LNCAP (cell line): ENCODE measurements at regions not wholly inside any gene's neighbourhood (a gene's known extent, or its start where the extent isn't known, plus 50 kb on each side); places are given as distances from the start of the nearest gene placed in this dataset.

Source experiments
- TF ChIP-seq, protein P1 (sequence below): fragments of 450-650 bp; IDR thresholded peaks from 2 replicates; pipeline ENCODE4 v1.5.1; 2017; ENCODE audit warnings: mild to moderate bottlenecking

- TF ChIP-seq, protein P1, sequence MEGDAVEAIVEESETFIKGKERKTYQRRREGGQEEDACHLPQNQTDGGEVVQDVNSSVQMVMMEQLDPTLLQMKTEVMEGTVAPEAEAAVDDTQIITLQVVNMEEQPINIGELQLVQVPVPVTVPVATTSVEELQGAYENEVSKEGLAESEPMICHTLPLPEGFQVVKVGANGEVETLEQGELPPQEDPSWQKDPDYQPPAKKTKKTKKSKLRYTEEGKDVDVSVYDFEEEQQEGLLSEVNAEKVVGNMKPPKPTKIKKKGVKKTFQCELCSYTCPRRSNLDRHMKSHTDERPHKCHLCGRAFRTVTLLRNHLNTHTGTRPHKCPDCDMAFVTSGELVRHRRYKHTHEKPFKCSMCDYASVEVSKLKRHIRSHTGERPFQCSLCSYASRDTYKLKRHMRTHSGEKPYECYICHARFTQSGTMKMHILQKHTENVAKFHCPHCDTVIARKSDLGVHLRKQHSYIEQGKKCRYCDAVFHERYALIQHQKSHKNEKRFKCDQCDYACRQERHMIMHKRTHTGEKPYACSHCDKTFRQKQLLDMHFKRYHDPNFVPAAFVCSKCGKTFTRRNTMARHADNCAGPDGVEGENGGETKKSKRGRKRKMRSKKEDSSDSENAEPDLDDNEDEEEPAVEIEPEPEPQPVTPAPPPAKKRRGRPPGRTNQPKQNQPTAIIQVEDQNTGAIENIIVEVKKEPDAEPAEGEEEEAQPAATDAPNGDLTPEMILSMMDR: no peak
Measured at GRCh38 chr1:34474566-34474965, 280.3 kb upstream of the GJB5 start.

- TF ChIP-seq, protein P1: no peak
Measured at GRCh38 chr1:34476371-34476770, 278.5 kb upstream of the GJB5 start.

- TF ChIP-seq, protein P1: no peak
Measured at GRCh38 chr1:34477632-34478141, 277.2 kb upstream of the GJB5 start.

- TF ChIP-seq, protein P1: no peak
Measured at GRCh38 chr1:34478515-34479076, 276.3 kb upstream of the GJB5 start.

DNA sequence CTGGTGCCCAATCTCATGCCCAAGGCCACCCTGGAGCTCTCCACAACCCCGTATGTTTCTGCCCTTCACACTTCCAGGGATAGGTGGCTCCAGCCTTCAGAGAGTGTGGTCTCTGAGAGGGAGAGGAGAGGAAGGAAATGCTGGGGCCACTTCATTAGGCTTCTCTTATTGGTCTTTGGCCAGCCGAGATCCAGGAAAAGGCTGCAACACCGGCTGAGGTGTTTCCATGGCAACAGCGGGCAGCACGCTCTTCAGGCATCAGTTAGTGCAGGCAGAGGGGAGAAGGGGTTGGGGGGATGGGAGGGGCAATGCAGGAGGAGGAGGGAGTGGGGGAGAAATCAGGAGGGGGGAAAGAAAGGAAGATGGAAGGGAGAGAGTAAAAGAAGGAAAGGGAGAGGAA, 275.1 kb upstream of the GJB5 start:
- TF ChIP-seq, protein P1: no peak

GRCh38 chr1:34488080-34488708, 266.7 kb upstream of the GJB5 start:
- TF ChIP-seq, protein P1: no peak

DNA sequence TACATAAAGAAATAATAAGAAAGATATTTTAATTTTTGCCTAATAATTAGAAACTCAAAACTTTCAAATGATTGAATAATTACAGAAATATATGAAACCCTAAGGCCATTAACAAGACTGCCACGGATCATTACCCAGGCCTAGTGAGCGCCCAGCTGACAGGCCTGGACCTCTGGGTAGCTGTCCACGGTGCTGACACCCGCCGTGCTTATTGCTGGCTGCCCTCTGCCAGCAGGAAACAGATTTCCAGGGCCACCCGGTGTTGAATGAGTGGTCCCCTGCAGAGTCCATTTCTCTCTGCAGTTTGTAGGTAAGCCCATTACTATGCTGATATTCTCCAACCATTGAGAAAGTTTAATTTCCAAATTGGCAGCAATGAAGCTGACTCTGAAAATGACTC, 254.4 kb upstream of the GJB5 start:
- TF ChIP-seq, protein P1: no peak
